ENCODE measurements at regions not wholly inside any gene's neighbourhood (a gene's known extent, or its start where the extent isn't known, plus 50 kb on each side); places are given as distances from the start of the nearest gene placed in this dataset.

- H3K4me1 Mint-ChIP-seq: peaks cover 12% of the 10 kb centered on the region
- no peak overlapping the region for H3K4me3 ChIP-seq (ENCODE audit: control extremely low read depth in 1 of 5, extremely low read depth in 1 of 5, insufficient read depth in 1 of 5, low read depth in 2 of 5, low read length in 4 of 5)
- no peaks in the 10 kb centered on the region for H3K9me3 Mint-ChIP-seq (ENCODE audit: insufficient read depth)
- H3K4me1 ChIP-seq (ENCODE audit: control insufficient read depth in 2 of 2, insufficient read depth in 2 of 2, low read length in 2 of 2): peaks cover 0 to 5% of the 10 kb centered on the region in 2 donors
- no peak overlapping the region for H3K9ac ChIP-seq (ENCODE audit: low read length)
- no peaks in the 10 kb centered on the region for H3K79me2 ChIP-seq (ENCODE audit: control insufficient read depth, insufficient read depth, low read length)
- no peak overlapping the region for H3K27ac ChIP-seq (ENCODE audit: low read length in 2 of 2)
- TF ChIP-seq CTCF (IDR thresholded peaks at IDR 0.05): no peak
- TF ChIP-seq EZH2 (IDR thresholded peaks at IDR 0.05; ENCODE audit: borderline replicate concordance, insufficient read depth, low read depth, low read length, poor library complexity, severe bottlenecking): no peak
- H3K4me2 ChIP-seq (replicated peaks; ENCODE audit: low read depth, low read length, poor library complexity, severe bottlenecking): no peak overlapping the region
- ChIA-PET CTCF (no interaction called here), POLR2A (no interaction called here)
- no peaks in the 10 kb centered on the region for H3K27me3 Mint-ChIP-seq
- no peak overlapping the region for H3K27ac Mint-ChIP-seq
- no peaks in the 10 kb centered on the region for H3K36me3 ChIP-seq (replicated peaks in 1 of 2; ENCODE audit: control extremely low read depth in 1 of 2, control insufficient read depth in 1 of 2, extremely low read depth in 1 of 2, insufficient read depth in 2 of 2, low read length in 1 of 2)
- intact Hi-C loops (cut with micrococcal nuclease): no loop called here
- H4K20me1 ChIP-seq (ENCODE audit: control insufficient read depth, insufficient read depth, low read length, poor library complexity, severe bottlenecking): no peaks in the 10 kb centered on the region
- WGBS (ENCODE audit: insufficient coverage): 97% methylated on average over 5 of the region's 6 CpGs
- ATAC-seq (ENCODE audit: low read depth) (no peak), DNase-seq (no peak)
- no peaks in the 10 kb centered on the region for H3K9me3 ChIP-seq (ENCODE audit: control extremely low read depth in 1 of 3, control insufficient read depth in 2 of 3, insufficient read depth in 1 of 3, low read length in 2 of 3)
- no peak overlapping the region for H2AFZ ChIP-seq (ENCODE audit: insufficient read depth, low read depth, low read length, poor library complexity, severe bottlenecking)
- H3K27me3 ChIP-seq (replicated peaks in 1 of 4; ENCODE audit: control extremely low read depth in 1 of 4, control insufficient read depth in 3 of 4, insufficient read depth in 4 of 4, low read length in 3 of 4): no peaks in the 10 kb centered on the region
- no peak overlapping the region for H3K4me3 Mint-ChIP-seq
Measured at GRCh38 chrX:9280831-9281230, 184.0 kb upstream of the TBL1X start.

- CTCF ChIA-PET: no interaction called here
- intact Hi-C loops (cut with micrococcal nuclease): no loop called here
Measured at GRCh38 chrX:9282325-9282724, 182.5 kb upstream of the TBL1X start.

More at GRCh38 chrX:9282325-9282724, 182.5 kb upstream of the TBL1X start:
- no CpG with 5 or more reads among the region's 2 CpGs for WGBS (ENCODE audit: insufficient coverage)
- no peak overlapping the region for H3K27ac Mint-ChIP-seq
- Histone ChIP-seq H2AFZ (ENCODE audit: insufficient read depth, low read depth, low read length, poor library complexity, severe bottlenecking) (no peak overlapping the region), H3K36me3 (replicated peaks in 1 of 2; ENCODE audit: control extremely low read depth in 1 of 2, control insufficient read depth in 1 of 2, extremely low read depth in 1 of 2, insufficient read depth in 2 of 2, low read length in 1 of 2) (no peaks in the 10 kb centered on the region), H3K79me2 (ENCODE audit: control insufficient read depth, insufficient read depth, low read length) (no peaks in the 10 kb centered on the region), H3K4me1 (ENCODE audit: control insufficient read depth in 2 of 2, insufficient read depth in 2 of 2, low read length in 2 of 2) (peaks cover 0 to 5% of the 10 kb centered on the region in 2 donors), H3K27me3 (replicated peaks in 1 of 4; ENCODE audit: control extremely low read depth in 1 of 4, control insufficient read depth in 3 of 4, insufficient read depth in 4 of 4, low read length in 3 of 4) (no peaks in the 10 kb centered on the region), H3K4me3 (ENCODE audit: control extremely low read depth in 1 of 5, extremely low read depth in 1 of 5, insufficient read depth in 1 of 5, low read depth in 2 of 5, low read length in 4 of 5) (no peak overlapping the region), H3K9me3 (ENCODE audit: control extremely low read depth in 1 of 3, control insufficient read depth in 2 of 3, insufficient read depth in 1 of 3, low read length in 2 of 3) (no peaks in the 10 kb centered on the region), H3K27ac (ENCODE audit: low read length in 2 of 2) (no peak overlapping the region), H3K9ac (ENCODE audit: low read length) (no peak overlapping the region), H3K4me2 (replicated peaks; ENCODE audit: low read depth, low read length, poor library complexity, severe bottlenecking) (no peak overlapping the region), H4K20me1 (ENCODE audit: control insufficient read depth, insufficient read depth, low read length, poor library complexity, severe bottlenecking) (no peaks in the 10 kb centered on the region)
- TF ChIP-seq CTCF (IDR thresholded peaks at IDR 0.05) (no peak), EZH2 (IDR thresholded peaks at IDR 0.05; ENCODE audit: borderline replicate concordance, insufficient read depth, low read depth, low read length, poor library complexity, severe bottlenecking) (no peak)
- no peak for ATAC-seq (ENCODE audit: low read depth)
- H3K4me3 Mint-ChIP-seq: no peak overlapping the region
- DNase-seq: no peak
- no peaks in the 10 kb centered on the region for H3K9me3 Mint-ChIP-seq (ENCODE audit: insufficient read depth)
- peaks cover 12% of the 10 kb centered on the region for H3K4me1 Mint-ChIP-seq
- no peaks in the 10 kb centered on the region for H3K27me3 Mint-ChIP-seq
- POLR2A ChIA-PET: no interaction called here

Data from B cell (primary cell).